ENCODE measurements at regions not wholly inside any gene's neighbourhood (a gene's known extent, or its start where the extent isn't known, plus 50 kb on each side); places are given as distances from the start of the nearest gene placed in this dataset.

DNA sequence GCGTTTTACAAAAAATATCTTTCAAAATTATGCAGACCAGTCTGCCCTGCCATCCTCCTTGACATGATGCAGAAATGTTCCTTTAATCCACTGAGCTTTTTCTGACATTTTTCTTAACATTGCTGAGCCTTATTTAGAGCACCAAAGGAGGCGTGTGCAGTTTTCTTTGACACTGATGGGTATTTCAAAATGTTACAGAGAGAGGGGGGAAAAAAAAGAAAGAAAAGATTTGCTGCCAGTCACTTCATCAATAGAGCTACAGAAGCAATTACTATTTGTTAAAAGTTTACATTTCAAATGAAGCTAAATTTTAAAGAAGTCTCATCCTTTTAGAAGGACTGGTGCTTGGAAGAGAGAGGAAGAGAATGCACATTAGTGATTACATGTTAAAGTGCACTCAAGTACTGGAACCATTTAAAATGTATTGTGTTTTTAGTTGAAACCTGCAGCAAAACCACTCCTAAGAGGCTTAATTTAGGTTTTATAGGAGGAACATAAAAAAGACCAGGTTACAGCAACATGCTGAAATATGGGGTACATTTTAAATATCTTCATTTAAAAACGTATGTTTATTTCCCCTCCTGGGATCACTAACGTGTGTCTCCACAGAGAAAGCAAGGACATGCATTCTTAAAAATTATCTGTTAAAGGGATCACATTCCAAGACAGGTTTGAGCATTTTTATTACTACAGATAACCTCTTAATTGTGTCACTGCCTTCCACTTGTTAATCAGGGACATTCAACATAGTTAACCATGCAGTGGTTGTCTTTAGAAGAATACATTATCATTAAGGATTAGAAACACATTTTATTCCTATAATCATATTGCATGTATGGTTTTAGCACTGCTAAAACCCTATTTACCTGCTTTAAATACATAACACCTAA lies 258.4 kb downstream of the MEIS1 start:
- no peaks in the 10 kb centered on the region for H3K4me1 ChIP-seq
- no peak for DNase-seq (ENCODE audit: low spot score in 2 of 2)
- no peak for TF ChIP-seq EP300 (IDR thresholded peaks at IDR 0.05)
- no peak for TF ChIP-seq CTCF (IDR thresholded peaks at IDR 0.05)
- no peak for TF ChIP-seq POLR2AphosphoS5 (IDR thresholded peaks at IDR 0.05)
- TF ChIP-seq POLR2A (IDR thresholded peaks at IDR 0.05) = no peak
- no peak overlapping the region for H3K4me3 ChIP-seq
- H3K27me3 ChIP-seq = no peaks in the 10 kb centered on the region
- no peak overlapping the region for H3K27ac ChIP-seq
- no peaks in the 10 kb centered on the region for H3K9me3 ChIP-seq
- 62% methylated on average over 4 of the region's 4 CpGs for WGBS
- no peaks in the 10 kb centered on the region for H3K36me3 ChIP-seq

GRCh38 chr2:66694087-66694860 lies 259.3 kb downstream of the MEIS1 start:
- Histone ChIP-seq H3K27ac (no peak overlapping the region), H3K4me3 (no peak overlapping the region), H3K36me3 (no peaks in the 10 kb centered on the region), H3K4me1 (no peaks in the 10 kb centered on the region), H3K27me3 (no peaks in the 10 kb centered on the region), H3K9me3 (no peaks in the 10 kb centered on the region)
- WGBS = 66% methylated on average over 4 of the region's 4 CpGs
- TF ChIP-seq POLR2AphosphoS5 (IDR thresholded peaks at IDR 0.05) (no peak), POLR2A (IDR thresholded peaks at IDR 0.05) (no peak), EP300 (IDR thresholded peaks at IDR 0.05) (no peak), CTCF (IDR thresholded peaks at IDR 0.05) (no peak)
- no peak for DNase-seq (ENCODE audit: low spot score in 2 of 2)

DNA sequence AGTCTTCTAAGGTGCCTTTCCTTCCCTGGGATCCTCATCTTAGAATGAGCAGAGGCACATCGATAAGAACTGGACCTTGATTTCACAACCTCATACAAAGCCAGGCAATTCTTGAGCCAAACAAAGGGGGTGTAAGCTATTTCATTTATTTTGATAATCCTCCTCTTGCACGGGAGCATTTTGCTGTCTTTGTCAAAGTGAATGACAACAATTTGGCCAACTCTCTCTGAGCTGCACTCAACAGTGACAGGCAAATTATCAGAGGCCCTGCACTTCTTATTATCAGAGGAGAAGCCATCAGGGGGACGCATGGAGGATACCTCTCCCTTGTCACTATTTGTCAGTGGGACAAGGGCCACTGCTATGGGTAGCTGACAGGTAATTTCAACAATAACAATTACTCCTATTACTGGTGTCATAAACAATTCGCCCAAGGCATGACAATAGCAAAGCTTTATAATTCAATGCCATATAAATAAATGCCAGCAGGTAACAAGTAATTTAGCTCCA lies 260.4 kb downstream of the MEIS1 start:
- DNase-seq (ENCODE audit: low spot score in 2 of 2) = no peak
- WGBS = 91% methylated on average over 4 of the region's 4 CpGs
- Histone ChIP-seq H3K27ac (no peak overlapping the region), H3K4me1 (no peaks in the 10 kb centered on the region), H3K36me3 (no peaks in the 10 kb centered on the region), H3K9me3 (no peaks in the 10 kb centered on the region), H3K27me3 (no peaks in the 10 kb centered on the region), H3K4me3 (no peak overlapping the region)
- TF ChIP-seq POLR2A (IDR thresholded peaks at IDR 0.05) (no peak), POLR2AphosphoS5 (IDR thresholded peaks at IDR 0.05) (no peak), EP300 (IDR thresholded peaks at IDR 0.05) (no peak), CTCF (IDR thresholded peaks at IDR 0.05) (no peak)

DNA sequence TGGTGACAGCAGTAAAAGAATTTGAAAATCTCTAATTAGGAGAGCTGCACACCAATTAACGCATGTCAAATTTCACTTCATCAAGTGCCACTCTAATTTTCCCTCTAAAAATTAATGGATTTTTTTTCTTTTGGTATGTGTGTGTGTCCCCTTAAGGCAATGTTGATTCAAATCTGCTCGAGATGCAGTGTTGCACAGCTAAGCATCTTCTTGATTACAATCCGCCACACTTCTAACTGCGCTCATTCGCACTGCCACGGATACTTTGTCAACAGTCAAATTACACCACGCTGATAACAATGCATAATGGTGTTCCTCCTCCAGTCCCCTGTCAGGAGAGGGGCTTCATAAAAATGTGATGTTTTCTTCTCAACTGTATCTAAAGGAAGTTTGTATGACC lies 261.4 kb downstream of the MEIS1 start:
- no peak for TF ChIP-seq POLR2AphosphoS5 (IDR thresholded peaks at IDR 0.05)
- TF ChIP-seq CTCF (IDR thresholded peaks at IDR 0.05) = no peak
- TF ChIP-seq EP300 (IDR thresholded peaks at IDR 0.05) = no peak
- TF ChIP-seq POLR2A (IDR thresholded peaks at IDR 0.05) = no peak

GRCh38 chr2:66696886-66697285 lies 262.0 kb downstream of the MEIS1 start:
- Histone ChIP-seq H3K27me3 (no peaks in the 10 kb centered on the region), H3K4me3 (no peak overlapping the region), H3K4me1 (no peaks in the 10 kb centered on the region), H3K27ac (no peak overlapping the region), H3K36me3 (no peaks in the 10 kb centered on the region), H3K9me3 (no peaks in the 10 kb centered on the region)
- 82% methylated on average over 4 of the region's 4 CpGs for WGBS
- TF ChIP-seq POLR2A (IDR thresholded peaks at IDR 0.05) (no peak), CTCF (IDR thresholded peaks at IDR 0.05) (no peak), POLR2AphosphoS5 (IDR thresholded peaks at IDR 0.05) (no peak), EP300 (IDR thresholded peaks at IDR 0.05) (no peak)
- DNase-seq (ENCODE audit: low spot score in 2 of 2) = no peak

More for the DNA sequence above, 261.4 kb downstream of the MEIS1 start:
- no peaks in the 10 kb centered on the region for H3K9me3 ChIP-seq
- no peaks in the 10 kb centered on the region for H3K36me3 ChIP-seq
- no peaks in the 10 kb centered on the region for H3K27me3 ChIP-seq
- H3K4me3 ChIP-seq = no peak overlapping the region
- no peaks in the 10 kb centered on the region for H3K4me1 ChIP-seq
- WGBS = 86% methylated on average over 7 of the region's 7 CpGs
- H3K27ac ChIP-seq = no peak overlapping the region
- DNase-seq (ENCODE audit: low spot score in 2 of 2) = no peak
